H1 (cell line): ENCODE measurements at regions not wholly inside any gene's neighbourhood (a gene's known extent, or its start where the extent isn't known, plus 50 kb on each side); places are given as distances from the start of the nearest gene placed in this dataset.

Source experiments
- CTCF ChIA-PET: fragments of 300-600 bp; sonication (Branson Sonifier 250); formaldehyde crosslinking; loops from one replicate; lab custom pipeline; 2021; ENCODE audit not compliant: partially characterized antibody; lab: Charles Lee
- POLR2A ChIA-PET: fragments of 300-600 bp; sonication (Branson Sonifier 250); formaldehyde crosslinking; loops from one replicate; lab custom pipeline; 2021; ENCODE audit warnings: inconsistent platforms; ENCODE audit not compliant: partially characterized antibody; lab: Charles Lee
- DNase-seq, 2 experiments: peaks; one replicate each; pipeline versions ENCODE4 v3.0.0 to v3.0.0-alpha.2; 2010 to 2022; ENCODE audit warnings: low spot score in 2 of 2, low read depth in 1 of 2, mixed read lengths in 1 of 2
- FAIRE-seq: peaks from 2 replicates; lab custom pipeline; 2011; peaks lifted over from hg19 to GRCh38; lab: Jason Lieb, UNC
- H2AFZ ChIP-seq: 2 replicates; pipeline ENCODE4 v1.8.1; 2012; ENCODE audit warnings: low read length, inconsistent platforms
- H2AK5ac ChIP-seq: 2 replicates; pipeline ENCODE4 v1.6.1; 2013; ENCODE audit warnings: low read depth, low read length
- H2BK120ac ChIP-seq: replicated peaks from 2 replicates; pipeline ENCODE3; 2013; ENCODE audit warnings: low read depth, low read length, inconsistent platforms
- H2BK12ac ChIP-seq: 2 replicates; pipeline ENCODE4 v1.6.1; 2013; ENCODE audit warnings: low read depth, low read length
- H2BK15ac ChIP-seq: 2 replicates; pipeline ENCODE4 v1.6.1; 2013; ENCODE audit warnings: low read length
- H2BK20ac ChIP-seq: 2 replicates; pipeline ENCODE4 v1.6.1; 2013; ENCODE audit warnings: low read length
- H2BK5ac ChIP-seq: 2 replicates; pipeline ENCODE4 v1.6.1; 2013; ENCODE audit warnings: low read depth, low read length
- H3K14ac ChIP-seq: 2 replicates; pipeline ENCODE4 v1.6.1; 2013; ENCODE audit warnings: inconsistent platforms; ENCODE audit not compliant: insufficient read length
- H3K18ac ChIP-seq: 2 replicates; pipeline ENCODE4 v1.6.1; 2013; ENCODE audit warnings: low read length; ENCODE audit errors: extremely low read depth
- H3K23ac ChIP-seq: 2 replicates; pipeline ENCODE4 v1.6.1; 2013; ENCODE audit warnings: inconsistent platforms; ENCODE audit not compliant: insufficient read length
- H3K23me2 ChIP-seq: 2 replicates; pipeline ENCODE4 v1.6.1; 2013; ENCODE audit warnings: low read depth, low read length
- H3K27ac ChIP-seq: 2 replicates; pipeline ENCODE4 v1.6.1; 2011; ENCODE audit warnings: low read depth, low read length, inconsistent platforms
- H3K27me3 ChIP-seq, 4 experiments: replicated peaks in 1 of 4; 1 replicate in 1 of 4; 2 replicates in 3 of 4; pipeline versions ENCODE4 v1.6.1 to v1.8.1; 2011 to 2013; ENCODE audit warnings: low read length in 3 of 4, mild to moderate bottlenecking in 3 of 4, inconsistent platforms in 2 of 4, mixed read lengths in 2 of 4, moderate library complexity in 1 of 4; ENCODE audit not compliant: control insufficient read depth in 3 of 4, insufficient read depth in 3 of 4; ENCODE audit errors: extremely low read depth in 1 of 4
- H3K36me3 ChIP-seq, 4 experiments: 2 replicates each; pipeline versions ENCODE4 v1.6.1 to v1.8.1; 2011 to 2013; ENCODE audit warnings: mild to moderate bottlenecking in 4 of 4, low read length in 3 of 4, moderate library complexity in 2 of 4, control low read depth in 1 of 4, inconsistent platforms in 1 of 4; ENCODE audit not compliant: insufficient read depth in 4 of 4, control insufficient read depth in 2 of 4
- H3K4ac ChIP-seq: replicated peaks from 2 replicates; pipeline ENCODE3; 2013; ENCODE audit warnings: low read length, low read depth, mixed read lengths, inconsistent platforms; ENCODE audit not compliant: insufficient read length
- H3K4me1 ChIP-seq, 4 experiments: replicated peaks in 1 of 4; 1 replicate in 1 of 4; 2 replicates in 3 of 4; pipeline versions ENCODE4 v1.6.1 to v1.8.1; 2011 to 2013; ENCODE audit warnings: low read length in 3 of 4, inconsistent platforms in 2 of 4, mixed read lengths in 1 of 4; ENCODE audit not compliant: insufficient read depth in 4 of 4, control insufficient read depth in 3 of 4
- H3K4me2 ChIP-seq, 2 experiments: 2 replicates each; pipeline versions ENCODE4 v1.6.1 to v1.8.1; 2011 to 2013; ENCODE audit warnings: low read depth in 2 of 2, low read length in 2 of 2, control low read depth in 1 of 2, inconsistent platforms in 1 of 2, mild to moderate bottlenecking in 1 of 2; ENCODE audit not compliant: insufficient read depth in 1 of 2
- H3K4me3 ChIP-seq, 4 experiments: fragments of 200-600, 300-600 bp in 1 of 4; sonication (generic), shearing (Covaris generic), sonication (Bioruptor Twin) in 1 of 4; 2 replicates each; pipeline versions ENCODE4 v1.5.1 to v1.8.1; 2011 to 2016; ENCODE audit warnings: low read length in 4 of 4, low read depth in 3 of 4, control low read depth in 2 of 4, inconsistent platforms in 2 of 4, mild to moderate bottlenecking in 2 of 4, mixed read lengths in 1 of 4, moderate library complexity in 1 of 4; ENCODE audit not compliant: insufficient read depth in 2 of 4; ENCODE audit errors: extremely low read depth in 1 of 4
- H3K56ac ChIP-seq: replicated peaks from 2 replicates; pipeline ENCODE3; 2013; ENCODE audit warnings: low read depth, mild to moderate bottlenecking, mixed read lengths, low read length, inconsistent platforms; ENCODE audit not compliant: insufficient read length
- H3K79me1 ChIP-seq: 2 replicates; pipeline ENCODE4 v1.6.1; 2013; ENCODE audit warnings: low read depth, low read length, control low read depth
- H3K79me2 ChIP-seq, 2 experiments: 2 replicates each; pipeline versions ENCODE4 v1.6.1 to v1.8.1; 2012 to 2013; ENCODE audit warnings: low read length in 2 of 2, mild to moderate bottlenecking in 2 of 2, inconsistent platforms in 1 of 2; ENCODE audit not compliant: insufficient read depth in 2 of 2, control insufficient read depth in 1 of 2
- H3K9ac ChIP-seq, 4 experiments: replicated peaks in 1 of 4; 1 replicate in 1 of 4; 2 replicates in 3 of 4; pipeline versions ENCODE4 v1.6.1 to v1.8.1; 2011 to 2013; ENCODE audit warnings: low read depth in 3 of 4, low read length in 3 of 4, control low read depth in 2 of 4, mild to moderate bottlenecking in 2 of 4, moderate library complexity in 2 of 4, inconsistent platforms in 1 of 4; ENCODE audit errors: extremely low read depth in 1 of 4
- H3K9me3 ChIP-seq, 2 experiments: 2 replicates each; pipeline versions ENCODE4 v1.6.1 to v1.8.1; 2012 to 2013; ENCODE audit warnings: mild to moderate bottlenecking in 2 of 2, moderate library complexity in 2 of 2, control low read depth in 1 of 2, inconsistent platforms in 1 of 2, low read depth in 1 of 2, low read length in 1 of 2, mixed read lengths in 1 of 2; ENCODE audit not compliant: insufficient read depth in 2 of 2
- H4K20me1 ChIP-seq, 2 experiments: replicated peaks in 1 of 2; 2 replicates each; pipeline versions ENCODE3 to v1.8.1; 2011 to 2013; ENCODE audit warnings: inconsistent platforms in 2 of 2, low read length in 2 of 2, mild to moderate bottlenecking in 1 of 2; ENCODE audit not compliant: insufficient read depth in 2 of 2, control insufficient read depth in 1 of 2
- H4K5ac ChIP-seq: 2 replicates; pipeline ENCODE4 v1.6.1; 2013; ENCODE audit warnings: low read length, low read depth, mixed read lengths, inconsistent platforms; ENCODE audit not compliant: insufficient read length
- H4K8ac ChIP-seq: 2 replicates; pipeline ENCODE4 v1.8.0; 2013; ENCODE audit warnings: mild to moderate bottlenecking, moderate library complexity, low read length, inconsistent platforms; ENCODE audit not compliant: insufficient read depth; ENCODE audit errors: extremely low read depth
- H4K91ac ChIP-seq: replicated peaks from 2 replicates; pipeline ENCODE3; 2013; ENCODE audit warnings: low read length, mixed read lengths, inconsistent platforms; ENCODE audit not compliant: insufficient read length
- CREB1 ChIP-seq: IDR thresholded peaks from 2 replicates; pipeline ENCODE4 v1.6.1; 2012; ENCODE audit warnings: inconsistent platforms
- CTBP2 ChIP-seq: IDR thresholded peaks from 2 replicates; pipeline ENCODE4 v1.7.0; 2011; ENCODE audit warnings: borderline replicate concordance, mild to moderate bottlenecking, moderate library complexity, mixed read lengths, low read length; ENCODE audit not compliant: insufficient read depth, insufficient read length
- EP300 ChIP-seq, 2 experiments: IDR thresholded peaks; 1 replicate in 1 of 2; 2 replicates in 1 of 2; pipeline ENCODE4 v1.6.1; 2011 to 2012; ENCODE audit warnings: low read depth in 2 of 2, low read length in 2 of 2, mild to moderate bottlenecking in 2 of 2, borderline replicate concordance in 1 of 2, inconsistent platforms in 1 of 2, moderate library complexity in 1 of 2
- HDAC2 ChIP-seq, 2 experiments: fragments of 300-600 bp in 1 of 2; sonication (generic) in 1 of 2; IDR thresholded peaks; 2 replicates each; pipeline ENCODE4 v1.6.1; 2011 to 2012; ENCODE audit warnings: low read depth in 2 of 2, low read length in 2 of 2, mild to moderate bottlenecking in 2 of 2, moderate library complexity in 2 of 2, borderline replicate concordance in 1 of 2, inconsistent platforms in 1 of 2
- HDAC6 ChIP-seq: IDR thresholded peaks from one replicate; pipeline ENCODE4 v1.7.1; 2012; ENCODE audit warnings: low read depth, mild to moderate bottlenecking, inconsistent platforms, low read length, moderate library complexity
- JUN ChIP-seq: IDR thresholded peaks from 2 replicates; pipeline ENCODE4 v1.6.1; 2011; ENCODE audit warnings: low read depth, mild to moderate bottlenecking, improper control_type of control experiment, low read length
- KDM1A ChIP-seq: fragments of 200-600, 300-600 bp; sonication (generic); IDR thresholded peaks from 2 replicates; pipeline ENCODE4 v1.7.1; 2016; ENCODE audit warnings: mild to moderate bottlenecking, low read length, borderline replicate concordance
- NANOG ChIP-seq: IDR thresholded peaks from 2 replicates; pipeline ENCODE4 v1.6.1; 2011; ENCODE audit warnings: low read length, low read depth, mild to moderate bottlenecking, inconsistent platforms; ENCODE audit not compliant: insufficient read depth, poor library complexity, severe bottlenecking
- NRF1 ChIP-seq: IDR thresholded peaks from 2 replicates; pipeline ENCODE4 v1.6.1; 2011; ENCODE audit warnings: mild to moderate bottlenecking, low read depth, low read length, improper control_type of control experiment
- POU5F1 ChIP-seq: IDR thresholded peaks from 2 replicates; pipeline ENCODE4 v1.6.1; 2011; ENCODE audit warnings: low read depth, mild to moderate bottlenecking, low read length, moderate library complexity
- RAD21 ChIP-seq, 2 experiments: IDR thresholded peaks in 1 of 2; conservative IDR thresholded peaks in 1 of 2; 2 replicates each; pipeline ENCODE4 v1.6.1; 2011; ENCODE audit warnings: low read depth in 2 of 2, low read length in 2 of 2, improper control_type of control experiment in 1 of 2, inconsistent platforms in 1 of 2, mild to moderate bottlenecking in 1 of 2, moderate library complexity in 1 of 2
- RNF2 ChIP-seq: fragments of 200-900, 300-1000 bp; sonication (generic); IDR thresholded peaks from 2 replicates; pipeline ENCODE4 v1.7.1; 2016; ENCODE audit warnings: borderline replicate concordance, low read depth, mild to moderate bottlenecking, antibody characterized with exemption, low read length; ENCODE audit not compliant: poor library complexity, severe bottlenecking; ENCODE audit errors: missing control alignments
- TAF1 ChIP-seq: IDR thresholded peaks from 2 replicates; pipeline ENCODE4 v1.6.1; 2011; ENCODE audit warnings: mild to moderate bottlenecking, low read depth, low read length
- WGBS, 2 experiments: shearing (Covaris generic) in 1 of 2; methylation state at CpG; one replicate each; pipeline versions ENCODE4 v1.1.6 to v1.1.7; 2013 to 2015; ENCODE audit warnings: low lambda C conversion rate in 2 of 2, mixed read lengths in 2 of 2, inconsistent platforms in 1 of 2, low coverage in 1 of 2, missing lambda C conversion rate in 1 of 2; ENCODE audit not compliant: insufficient replicate concordance in 2 of 2, insufficient coverage in 1 of 2, insufficient read length in 1 of 2; ENCODE audit errors: extremely low coverage in 1 of 2, missing lambda C conversion rate in 1 of 2; 5-methylcytosine and 5-hydroxymethylcytosine counted together

DNA sequence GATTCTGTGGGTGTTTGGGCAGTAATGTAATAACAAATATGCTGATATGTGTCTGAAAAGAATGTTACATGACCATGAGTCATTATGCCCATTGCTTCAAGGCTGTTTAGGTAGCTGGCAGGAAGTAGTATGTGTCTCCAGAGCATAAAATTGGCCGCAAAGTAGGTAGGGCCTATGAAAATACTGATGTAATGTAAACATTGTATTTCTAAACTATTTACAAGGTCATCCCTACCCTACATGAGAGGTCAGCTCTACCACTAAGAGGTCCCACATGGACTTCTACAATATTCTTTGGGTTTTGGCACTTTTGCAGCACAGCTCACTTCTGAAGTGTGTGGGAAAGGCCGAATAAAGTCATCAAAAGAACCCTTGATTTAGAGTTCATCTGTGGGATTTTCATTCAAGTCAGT is 301.9 kb downstream of the AHR start:
- Histone ChIP-seq H3K9ac (no peak overlapping the region), H3K36me3 (no peaks in the 10 kb centered on the region; a peak in 1 of 8 replicates), H2AK5ac (no peak overlapping the region), H2BK15ac (no peak overlapping the region), H3K4me1 (no peaks in the 10 kb centered on the region), H2BK120ac (no peak overlapping the region), H4K5ac (no peak overlapping the region), H4K20me1 (no peaks in the 10 kb centered on the region), H2BK5ac (no peak overlapping the region), H3K23ac (no peak overlapping the region), H3K56ac (no peak overlapping the region), H3K23me2 (no peaks in the 10 kb centered on the region), H3K14ac (no peak overlapping the region), H3K27ac (no peak overlapping the region), H3K79me2 (no peaks in the 10 kb centered on the region), H3K4ac (no peak overlapping the region), H2BK12ac (no peak overlapping the region), H3K4me3 (no peak overlapping the region), H3K27me3 (no peaks in the 10 kb centered on the region), H3K79me1 (no peaks in the 10 kb centered on the region), H2BK20ac (no peak overlapping the region), H4K91ac (no peak overlapping the region), H4K8ac (no peak overlapping the region), H3K18ac (no peak overlapping the region; the same call in 1 of the 2 replicates), H3K4me2 (no peak overlapping the region), H2AFZ (no peak overlapping the region), H3K9me3 (0 out of 4 replicates have a peak, but pooled peaks cover 0 to 3% of the 10 kb centered on the region in 2 experiments)
- FAIRE-seq (no peak), DNase-seq (no peak)
- 86% methylated on average over 2 of the region's 2 CpGs; no CpG with 5 or more reads in 1 of the 2 experiments for WGBS, 2 experiments
- ChIA-PET POLR2A (no interaction called here), CTCF (interaction anchor here (1.0 kb wide), 1 partner anchor 71 kb away, joined by 3 read pairs; no protein-coding TSS in a partner anchor)
- TF ChIP-seq HDAC6 (no peak), KDM1A (no peak), CTBP2 (no peak), RNF2 (no peak), TAF1 (no peak), CREB1 (no peak), JUN (no peak), POU5F1 (no peak), NRF1 (no peak), RAD21 (IDR thresholded peaks at IDR 0.05 in 1 of 2, conservative IDR thresholded peaks at IDR 0.05 in 1 of 2; ENCODE audit: low read depth in 2 of 2, low read length in 2 of 2) (no peak), HDAC2 (IDR thresholded peaks at IDR 0.05; ENCODE audit: borderline replicate concordance in 1 of 2, low read depth in 2 of 2, low read length in 2 of 2) (no peak), EP300 (IDR thresholded peaks at IDR 0.05; ENCODE audit: borderline replicate concordance in 1 of 2, low read depth in 2 of 2, low read length in 2 of 2) (no peak), NANOG (no peak)
